ENCODE measurements at regions not wholly inside any gene's neighbourhood (a gene's known extent, or its start where the extent isn't known, plus 50 kb on each side); places are given as distances from the start of the nearest gene placed in this dataset.
A peak's percentile ranks its signal among the peaks of the same experiment; 100 is the strongest.

- TF ChIP-seq REST (IDR thresholded peaks at IDR 0.05; ENCODE audit: borderline replicate concordance), result peak; percentile 67
- no peak for TF ChIP-seq REST (CRISPR knock-in tag; IDR thresholded peaks at IDR 0.05; ENCODE audit: low read depth)
- peak; percentile 92 for TF ChIP-seq MAFK (IDR thresholded peaks at IDR 0.05; ENCODE audit: low read length)
- TF ChIP-seq ZNF316 (IDR thresholded peaks at IDR 0.05), result peak; percentile 98
- TF ChIP-seq, protein P1, sequence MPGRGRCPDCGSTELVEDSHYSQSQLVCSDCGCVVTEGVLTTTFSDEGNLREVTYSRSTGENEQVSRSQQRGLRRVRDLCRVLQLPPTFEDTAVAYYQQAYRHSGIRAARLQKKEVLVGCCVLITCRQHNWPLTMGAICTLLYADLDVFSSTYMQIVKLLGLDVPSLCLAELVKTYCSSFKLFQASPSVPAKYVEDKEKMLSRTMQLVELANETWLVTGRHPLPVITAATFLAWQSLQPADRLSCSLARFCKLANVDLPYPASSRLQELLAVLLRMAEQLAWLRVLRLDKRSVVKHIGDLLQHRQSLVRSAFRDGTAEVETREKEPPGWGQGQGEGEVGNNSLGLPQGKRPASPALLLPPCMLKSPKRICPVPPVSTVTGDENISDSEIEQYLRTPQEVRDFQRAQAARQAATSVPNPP (IDR thresholded peaks at IDR 0.05; ENCODE audit: borderline replicate concordance, insufficient read depth, insufficient read length), result no peak
- no peak for TF ChIP-seq ETV5 (CRISPR knock-in tag; IDR thresholded peaks at IDR 0.05; ENCODE audit: low read depth)
- TF ChIP-seq MAFG (tag; conservative IDR thresholded peaks at IDR 0.05), result peak; percentile 97
- no peak for TF ChIP-seq TRIM24 (IDR thresholded peaks at IDR 0.05)
- TF ChIP-seq KLF16 (IDR thresholded peaks at IDR 0.05), result 0 out of 2 replicates have a peak, but pooled peaks have one; percentile 8
- 0 out of 2 replicates have a peak, but pooled peaks have one; percentile 6 for TF ChIP-seq NFE2 (IDR thresholded peaks at IDR 0.05; ENCODE audit: low read depth)
- TF ChIP-seq CREM (IDR thresholded peaks at IDR 0.05; ENCODE audit: low read depth), result 0 out of 2 replicates have a peak, but pooled peaks have one; percentile 17
- TF ChIP-seq ATF6 (CRISPR knock-in tag; IDR thresholded peaks at IDR 0.05), result no peak
- TF ChIP-seq STAT6 (CRISPR knock-in tag; IDR thresholded peaks at IDR 0.05), result no peak
- peak; percentile 94 for TF ChIP-seq MAFF (IDR thresholded peaks at IDR 0.05; ENCODE audit: low read length)
These were observed 164.9 kb downstream of the DHX15 start (continued) for GRCh38 chr4:24419181-24420034.
